ENCODE measurements at regions not wholly inside any gene's neighbourhood (a gene's known extent, or its start where the extent isn't known, plus 50 kb on each side); places are given as distances from the start of the nearest gene placed in this dataset.

- TF ChIP-seq, protein P1, sequence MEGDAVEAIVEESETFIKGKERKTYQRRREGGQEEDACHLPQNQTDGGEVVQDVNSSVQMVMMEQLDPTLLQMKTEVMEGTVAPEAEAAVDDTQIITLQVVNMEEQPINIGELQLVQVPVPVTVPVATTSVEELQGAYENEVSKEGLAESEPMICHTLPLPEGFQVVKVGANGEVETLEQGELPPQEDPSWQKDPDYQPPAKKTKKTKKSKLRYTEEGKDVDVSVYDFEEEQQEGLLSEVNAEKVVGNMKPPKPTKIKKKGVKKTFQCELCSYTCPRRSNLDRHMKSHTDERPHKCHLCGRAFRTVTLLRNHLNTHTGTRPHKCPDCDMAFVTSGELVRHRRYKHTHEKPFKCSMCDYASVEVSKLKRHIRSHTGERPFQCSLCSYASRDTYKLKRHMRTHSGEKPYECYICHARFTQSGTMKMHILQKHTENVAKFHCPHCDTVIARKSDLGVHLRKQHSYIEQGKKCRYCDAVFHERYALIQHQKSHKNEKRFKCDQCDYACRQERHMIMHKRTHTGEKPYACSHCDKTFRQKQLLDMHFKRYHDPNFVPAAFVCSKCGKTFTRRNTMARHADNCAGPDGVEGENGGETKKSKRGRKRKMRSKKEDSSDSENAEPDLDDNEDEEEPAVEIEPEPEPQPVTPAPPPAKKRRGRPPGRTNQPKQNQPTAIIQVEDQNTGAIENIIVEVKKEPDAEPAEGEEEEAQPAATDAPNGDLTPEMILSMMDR (conservative IDR thresholded peaks at IDR 0.05): no peak
- no peak for TF ChIP-seq EZH2 (IDR thresholded peaks at IDR 0.05; ENCODE audit: low read depth)
These were observed 244.0 kb upstream of the JAG1 start for GRCh38 chr20:10917826-10918225.
